ENCODE measurements at regions not wholly inside any gene's neighbourhood (a gene's known extent, or its start where the extent isn't known, plus 50 kb on each side); places are given as distances from the start of the nearest gene placed in this dataset.

- TF ChIP-seq CTCF (IDR thresholded peaks at IDR 0.05; ENCODE audit: insufficient read depth, low read depth, low read length) = no peak
- TF ChIP-seq EZH2 (IDR thresholded peaks at IDR 0.05; ENCODE audit: insufficient read depth, low read length) = no peak
These were observed 166.1 kb downstream of the ZNF621 start for GRCh38 chr3:40690749-40691451.
